Neuronal stem cell (in vitro differentiated cells): ENCODE measurements at regions not wholly inside any gene's neighbourhood (a gene's known extent, or its start where the extent isn't known, plus 50 kb on each side); places are given as distances from the start of the nearest gene placed in this dataset.

Experiments
- DNase-seq: peaks from one replicate; pipeline ENCODE4 v3.0.0-alpha.2; 2013; ENCODE audit warnings: low spot score
- H2AFZ ChIP-seq: one replicate; pipeline ENCODE4 v1.6.1; 2013; ENCODE audit warnings: mild to moderate bottlenecking, low read length, inconsistent platforms
- H2AK5ac ChIP-seq: 2 replicates; pipeline ENCODE4 v1.6.1; 2013; ENCODE audit warnings: low read depth, mild to moderate bottlenecking, inconsistent platforms, low read length, moderate library complexity, mixed read lengths
- H2BK120ac ChIP-seq: 2 replicates; pipeline ENCODE4 v1.6.1; 2013; ENCODE audit warnings: low read depth, mild to moderate bottlenecking, inconsistent platforms, low read length, moderate library complexity, mixed read lengths
- H2BK12ac ChIP-seq: one replicate; pipeline ENCODE4 v1.6.1; 2013; ENCODE audit warnings: low read length, inconsistent platforms
- H2BK15ac ChIP-seq: 2 replicates; pipeline ENCODE4 v1.6.1; 2013; ENCODE audit warnings: mild to moderate bottlenecking, low read length, inconsistent platforms, mixed read lengths
- H2BK5ac ChIP-seq: one replicate; pipeline ENCODE4 v1.6.1; 2013; ENCODE audit warnings: inconsistent platforms, mild to moderate bottlenecking, low read length, moderate library complexity
- H3K14ac ChIP-seq: one replicate; pipeline ENCODE4 v1.6.1; 2013; ENCODE audit warnings: low read length, inconsistent platforms
- H3K18ac ChIP-seq: 2 replicates; pipeline ENCODE4 v1.6.1; 2013; ENCODE audit warnings: low read length, inconsistent platforms
- H3K23ac ChIP-seq: 2 replicates; pipeline ENCODE4 v1.6.1; 2013; ENCODE audit warnings: low read depth, mild to moderate bottlenecking, mixed read lengths, low read length, inconsistent platforms; ENCODE audit not compliant: poor library complexity
- H3K27ac ChIP-seq: replicated peaks from 3 replicates; pipeline ENCODE4 v1.5.1; 2013; ENCODE audit warnings: low read length, inconsistent platforms
- H3K27me3 ChIP-seq, 3 experiments: 2 replicates each; pipeline ENCODE4 v1.6.1; 2013; ENCODE audit warnings: low read length in 3 of 3, mild to moderate bottlenecking in 2 of 3, inconsistent platforms in 1 of 3, low read depth in 1 of 3, mixed read lengths in 1 of 3, moderate library complexity in 1 of 3; ENCODE audit not compliant: control insufficient read depth in 3 of 3, insufficient read depth in 3 of 3
- H3K36me3 ChIP-seq, 2 donors: replicated peaks in 1 of 2; 2 replicates each; pipeline ENCODE4 v1.6.1; 2013; ENCODE audit warnings: low read length in 2 of 2; ENCODE audit not compliant: control insufficient read depth in 2 of 2, insufficient read depth in 2 of 2
- H3K4ac ChIP-seq: 2 replicates; pipeline ENCODE4 v1.6.1; 2013; ENCODE audit warnings: inconsistent platforms, mild to moderate bottlenecking, low read length, moderate library complexity
- H3K4me1 ChIP-seq, 2 donors: 1 replicate in 1 of 2; 2 replicates in 1 of 2; pipeline ENCODE4 v1.6.1; 2013; ENCODE audit warnings: low read length in 2 of 2, low read depth in 1 of 2; ENCODE audit not compliant: control insufficient read depth in 2 of 2, insufficient read depth in 1 of 2
- H3K4me2 ChIP-seq: one replicate; pipeline ENCODE4 v1.6.1; 2013; ENCODE audit warnings: mild to moderate bottlenecking, low read length, inconsistent platforms; ENCODE audit not compliant: insufficient read depth, poor library complexity, severe bottlenecking
- H3K4me3 ChIP-seq, 2 donors: 2 replicates each; pipeline ENCODE4 v1.5.1; 2013; ENCODE audit warnings: low read length in 2 of 2, mild to moderate bottlenecking in 2 of 2, inconsistent platforms in 1 of 2, moderate library complexity in 1 of 2
- H3K79me1 ChIP-seq: one replicate; pipeline ENCODE4 v1.6.1; 2013; ENCODE audit warnings: low read depth, mild to moderate bottlenecking, inconsistent platforms, low read length, moderate library complexity
- H3K9ac ChIP-seq: one replicate; pipeline ENCODE4 v1.6.1; 2013; ENCODE audit warnings: mild to moderate bottlenecking, low read depth, low read length, inconsistent platforms; ENCODE audit not compliant: poor library complexity
- H3K9me3 ChIP-seq, 2 donors: replicated peaks in 1 of 2; 2 replicates each; pipeline versions ENCODE3 to v1.6.1; 2013; ENCODE audit warnings: low read length in 2 of 2, mild to moderate bottlenecking in 2 of 2, inconsistent platforms in 1 of 2, low read depth in 1 of 2, mixed read lengths in 1 of 2, moderate library complexity in 1 of 2; ENCODE audit not compliant: control insufficient read depth in 2 of 2, insufficient read depth in 1 of 2
- H4K8ac ChIP-seq: one replicate; pipeline ENCODE4 v1.6.1; 2013; ENCODE audit warnings: low read depth, mild to moderate bottlenecking, inconsistent platforms, low read length, moderate library complexity
- H4K91ac ChIP-seq: one replicate; pipeline ENCODE4 v1.6.1; 2013; ENCODE audit warnings: low read length, low read depth, mild to moderate bottlenecking, inconsistent platforms; ENCODE audit not compliant: poor library complexity
- whole genome bisulfite sequencing, 2 donors: extraction: QIAGEN DNeasy Blood & Tissue Kit; methylation state at CpG; one replicate each; pipeline ENCODE4 v1.1.7; 2013; ENCODE audit warnings: missing lambda C conversion rate in 2 of 2, mixed read lengths in 1 of 2; ENCODE audit not compliant: insufficient read length in 2 of 2, insufficient replicate concordance in 1 of 2; ENCODE audit errors: extremely low coverage in 2 of 2; 5-methylcytosine and 5-hydroxymethylcytosine counted together

GRCh38 chr3:30292192-30292893 is 314.1 kb upstream of the TGFBR2 start:
- no peak overlapping the region for H3K27ac ChIP-seq

GRCh38 chr3:30293621-30294240 is 312.7 kb upstream of the TGFBR2 start:
- no peak overlapping the region for H2BK12ac ChIP-seq
- no peak overlapping the region for H3K9ac ChIP-seq
- H3K9me3 ChIP-seq: no peaks in the 10 kb centered on the region
- H3K4me3 ChIP-seq: no peak overlapping the region
- H3K23ac ChIP-seq: no peak overlapping the region
- H2BK15ac ChIP-seq: no peak overlapping the region
- no peak overlapping the region for H3K4ac ChIP-seq
- H3K14ac ChIP-seq: no peak overlapping the region
- peaks cover 3 to 8% of the 10 kb centered on the region in 2 donors for H3K4me1 ChIP-seq
- no peak overlapping the region for H3K18ac ChIP-seq
- H4K8ac ChIP-seq: no peak overlapping the region
- H2AFZ ChIP-seq: no peak overlapping the region
- no peak overlapping the region for H4K91ac ChIP-seq
- no peak overlapping the region for H2BK120ac ChIP-seq
- H3K27ac ChIP-seq: no peak overlapping the region
- no peaks in the 10 kb centered on the region for H3K36me3 ChIP-seq
- no peaks in the 10 kb centered on the region for H3K27me3 ChIP-seq
- H3K4me2 ChIP-seq: no peak overlapping the region
- H3K79me1 ChIP-seq: no peaks in the 10 kb centered on the region
- H2AK5ac ChIP-seq: no peak overlapping the region
- no CpG with 5 or more reads among the region's 6 CpGs for WGBS, 2 donors
- no peak for DNase-seq
- H2BK5ac ChIP-seq: no peak overlapping the region

More at GRCh38 chr3:30292192-30292893, 314.1 kb upstream of the TGFBR2 start:
- Histone ChIP-seq H3K9ac (no peak overlapping the region), H4K91ac (no peak overlapping the region), H2AFZ (no peak overlapping the region), H2BK12ac (no peak overlapping the region), H3K4me1 (peaks cover 3 to 8% of the 10 kb centered on the region in 2 donors), H2BK5ac (no peak overlapping the region), H3K36me3 (no peaks in the 10 kb centered on the region), H2BK120ac (no peak overlapping the region), H3K27me3 (no peaks in the 10 kb centered on the region), H3K18ac (no peak overlapping the region), H3K4ac (no peak overlapping the region), H3K4me2 (no peak overlapping the region), H3K79me1 (no peaks in the 10 kb centered on the region), H2AK5ac (no peak overlapping the region), H3K4me3 (no peak overlapping the region), H4K8ac (no peak overlapping the region), H3K14ac (no peak overlapping the region), H3K9me3 (no peaks in the 10 kb centered on the region), H2BK15ac (no peak overlapping the region), H3K23ac (no peak overlapping the region)
- no CpG with 5 or more reads among the region's 5 CpGs for WGBS, 2 donors
- DNase-seq: no peak

- no peak for DNase-seq
- Histone ChIP-seq H2AK5ac (no peak overlapping the region), H2BK12ac (no peak overlapping the region), H3K18ac (no peak overlapping the region), H3K23ac (no peak overlapping the region), H2AFZ (no peak overlapping the region), H4K8ac (no peak overlapping the region), H3K9ac (no peak overlapping the region), H3K27ac (no peak overlapping the region), H3K9me3 (no peaks in the 10 kb centered on the region), H3K27me3 (no peaks in the 10 kb centered on the region), H3K79me1 (no peaks in the 10 kb centered on the region), H3K36me3 (no peaks in the 10 kb centered on the region), H3K4me1 (peaks cover 1 to 7% of the 10 kb centered on the region in 2 donors), H3K4me2 (no peak overlapping the region), H2BK5ac (no peak overlapping the region), H3K4ac (no peak overlapping the region), H3K14ac (no peak overlapping the region), H2BK15ac (no peak overlapping the region), H4K91ac (no peak overlapping the region), H3K4me3 (no peak overlapping the region), H2BK120ac (no peak overlapping the region)
- no CpG with 5 or more reads among the region's 4 CpGs for WGBS, 2 donors
Measured at GRCh38 chr3:30294241-30294667, 312.1 kb upstream of the TGFBR2 start.

GRCh38 chr3:30297112-30297511 is 309.3 kb upstream of the TGFBR2 start:
- Histone ChIP-seq H3K9ac (no peak overlapping the region), H4K91ac (no peak overlapping the region), H3K4me1 (peaks cover 0 to 9% of the 10 kb centered on the region in 2 donors), H3K18ac (no peak overlapping the region), H2AFZ (no peak overlapping the region), H2BK5ac (no peak overlapping the region), H3K23ac (no peak overlapping the region), H2AK5ac (no peak overlapping the region), H3K4me2 (no peak overlapping the region), H4K8ac (no peak overlapping the region), H2BK15ac (no peak overlapping the region), H3K27ac (no peak overlapping the region), H3K27me3 (no peaks in the 10 kb centered on the region), H3K36me3 (no peaks in the 10 kb centered on the region), H3K79me1 (no peaks in the 10 kb centered on the region), H2BK120ac (no peak overlapping the region), H3K4me3 (no peak overlapping the region), H3K9me3 (no peaks in the 10 kb centered on the region), H3K14ac (no peak overlapping the region), H2BK12ac (no peak overlapping the region), H3K4ac (no peak overlapping the region)
- DNase-seq: no peak
- no CpG with 5 or more reads among the region's 1 CpG for WGBS, 2 donors
